ENCODE measurements at regions not wholly inside any gene's neighbourhood (a gene's known extent, or its start where the extent isn't known, plus 50 kb on each side); places are given as distances from the start of the nearest gene placed in this dataset.

- no peak for ATAC-seq
- intact Hi-C loops (cut with DNase I) = no loop called here
- no peak for TF ChIP-seq CTCF (IDR thresholded peaks at IDR 0.05)
Measured at GRCh38 chrX:78388663-78389062, 61.3 kb upstream of the CYSLTR1 start.

GRCh38 chrX:78387364-78387763 is 60.0 kb upstream of the CYSLTR1 start:
- Histone ChIP-seq H3K27me3 (no peaks in the 10 kb centered on the region), H3K36me3 (no peaks in the 10 kb centered on the region), H3K4me1 (no peaks in the 10 kb centered on the region), H3K27ac (no peak overlapping the region), H3K9me3 (no peaks in the 10 kb centered on the region), H3K4me3 (no peak overlapping the region)
- ATAC-seq = no peak
- no peak for TF ChIP-seq CTCF (IDR thresholded peaks at IDR 0.05)
- no peak for DNase-seq
- intact Hi-C loops (cut with DNase I) = no loop called here

More at GRCh38 chrX:78388663-78389062, 61.3 kb upstream of the CYSLTR1 start:
- H3K4me1 ChIP-seq = no peaks in the 10 kb centered on the region
- H3K36me3 ChIP-seq = no peaks in the 10 kb centered on the region
- no peak overlapping the region for H3K4me3 ChIP-seq
- no peaks in the 10 kb centered on the region for H3K9me3 ChIP-seq
- H3K27me3 ChIP-seq = no peaks in the 10 kb centered on the region
- H3K27ac ChIP-seq = no peak overlapping the region
- DNase-seq = no peak

- Histone ChIP-seq H3K27me3 (no peaks in the 10 kb centered on the region), H3K36me3 (no peaks in the 10 kb centered on the region), H3K4me1 (no peaks in the 10 kb centered on the region), H3K27ac (no peak overlapping the region), H3K4me3 (no peak overlapping the region), H3K9me3 (no peaks in the 10 kb centered on the region)
- no peak for ATAC-seq
- DNase-seq = no peak
- intact Hi-C loops (cut with DNase I) = no loop called here
- no peak for TF ChIP-seq CTCF (IDR thresholded peaks at IDR 0.05)
Measured at GRCh38 chrX:78384486-78384885, 57.1 kb upstream of the CYSLTR1 start.

- no peaks in the 10 kb centered on the region for H3K27me3 ChIP-seq
- no peaks in the 10 kb centered on the region for H3K9me3 ChIP-seq
- TF ChIP-seq CTCF (IDR thresholded peaks at IDR 0.05) = no peak
- no peak overlapping the region for H3K4me3 ChIP-seq
- H3K27ac ChIP-seq = no peak overlapping the region
- no peaks in the 10 kb centered on the region for H3K36me3 ChIP-seq
- intact Hi-C loops (cut with DNase I) = no loop called here
- no peak for ATAC-seq
- H3K4me1 ChIP-seq = no peaks in the 10 kb centered on the region
- DNase-seq = no peak
Measured at GRCh38 chrX:78383594-78383993, 56.2 kb upstream of the CYSLTR1 start.

GRCh38 chrX:78378476-78379115 is 51.2 kb upstream of the CYSLTR1 start:
- no peaks in the 10 kb centered on the region for H3K36me3 ChIP-seq
- intact Hi-C loops (cut with DNase I) = no loop called here
- H3K27ac ChIP-seq = peak overlapping the region; percentile 42
- no peaks in the 10 kb centered on the region for H3K9me3 ChIP-seq
- no peak overlapping the region for H3K4me3 ChIP-seq
- no peaks in the 10 kb centered on the region for H3K4me1 ChIP-seq
- DNase-seq (no peak), ATAC-seq (no peak)
- no peaks in the 10 kb centered on the region for H3K27me3 ChIP-seq
- no peak for TF ChIP-seq CTCF (IDR thresholded peaks at IDR 0.05)
